ENCODE measurements at regions not wholly inside any gene's neighbourhood (a gene's known extent, or its start where the extent isn't known, plus 50 kb on each side); places are given as distances from the start of the nearest gene placed in this dataset.

DNA sequence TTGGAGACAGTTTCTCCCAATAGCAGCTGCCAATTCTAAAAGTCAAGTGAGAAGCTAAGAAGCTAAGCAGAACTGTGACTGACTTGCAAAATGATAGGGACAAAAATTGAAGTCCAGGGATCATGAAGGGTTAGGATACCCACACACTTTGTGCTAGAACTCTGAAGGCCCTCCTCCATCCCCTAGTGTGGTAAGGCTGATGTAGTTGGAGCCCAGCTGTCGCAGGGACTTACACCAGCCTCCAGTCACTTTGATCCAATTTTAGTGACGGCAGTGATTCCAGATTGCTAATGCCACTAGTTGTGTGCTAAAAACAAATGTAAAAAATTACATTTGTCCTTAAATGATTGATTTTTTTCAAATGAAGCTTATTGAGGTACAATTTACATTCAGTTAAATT, 742.7 kb upstream of the ZNF608 start:
- no peak overlapping the region for H3K27ac Mint-ChIP-seq (ENCODE audit: unreplicated experiment)
- H3K4me3 Mint-ChIP-seq (ENCODE audit: unreplicated experiment) = no peak overlapping the region
- no peaks in the 10 kb centered on the region for H3K9me3 ChIP-seq

DNA sequence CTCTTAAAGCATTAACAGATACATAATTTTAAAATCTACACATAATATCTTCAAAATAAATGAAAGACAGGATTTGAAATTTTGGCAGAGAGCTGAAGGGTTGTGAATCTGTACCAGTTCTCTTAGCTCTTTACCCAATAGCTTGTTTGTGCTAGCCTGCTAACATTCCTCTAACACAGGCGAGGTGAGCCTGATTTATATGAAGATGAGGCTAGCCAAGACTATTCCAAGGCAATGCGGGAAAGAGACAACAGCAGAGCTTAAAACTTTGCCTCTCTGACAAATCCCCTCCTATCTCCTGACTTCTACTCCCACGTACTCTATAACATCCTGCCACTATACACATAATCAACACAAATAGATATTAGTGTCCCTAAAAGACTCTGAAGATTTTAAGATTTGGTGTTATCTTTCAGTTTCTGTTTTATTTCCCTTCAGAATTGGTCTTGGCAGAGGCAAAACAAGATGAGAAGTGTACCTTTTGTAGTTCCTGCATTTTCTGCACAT, 745.6 kb upstream of the ZNF608 start:
- no peak overlapping the region for H3K27ac Mint-ChIP-seq (ENCODE audit: unreplicated experiment)
- no peaks in the 10 kb centered on the region for H3K27me3 ChIP-seq (replicated peaks; ENCODE audit: control insufficient read depth, insufficient read depth, low read length)
- DNase-seq = no peak
- TF ChIP-seq, protein P1, sequence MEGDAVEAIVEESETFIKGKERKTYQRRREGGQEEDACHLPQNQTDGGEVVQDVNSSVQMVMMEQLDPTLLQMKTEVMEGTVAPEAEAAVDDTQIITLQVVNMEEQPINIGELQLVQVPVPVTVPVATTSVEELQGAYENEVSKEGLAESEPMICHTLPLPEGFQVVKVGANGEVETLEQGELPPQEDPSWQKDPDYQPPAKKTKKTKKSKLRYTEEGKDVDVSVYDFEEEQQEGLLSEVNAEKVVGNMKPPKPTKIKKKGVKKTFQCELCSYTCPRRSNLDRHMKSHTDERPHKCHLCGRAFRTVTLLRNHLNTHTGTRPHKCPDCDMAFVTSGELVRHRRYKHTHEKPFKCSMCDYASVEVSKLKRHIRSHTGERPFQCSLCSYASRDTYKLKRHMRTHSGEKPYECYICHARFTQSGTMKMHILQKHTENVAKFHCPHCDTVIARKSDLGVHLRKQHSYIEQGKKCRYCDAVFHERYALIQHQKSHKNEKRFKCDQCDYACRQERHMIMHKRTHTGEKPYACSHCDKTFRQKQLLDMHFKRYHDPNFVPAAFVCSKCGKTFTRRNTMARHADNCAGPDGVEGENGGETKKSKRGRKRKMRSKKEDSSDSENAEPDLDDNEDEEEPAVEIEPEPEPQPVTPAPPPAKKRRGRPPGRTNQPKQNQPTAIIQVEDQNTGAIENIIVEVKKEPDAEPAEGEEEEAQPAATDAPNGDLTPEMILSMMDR (IDR thresholded peaks at IDR 0.05; ENCODE audit: insufficient read depth in 1 of 2, low read depth in 1 of 2, low read length in 1 of 2, severe bottlenecking in 1 of 2, unreplicated experiment in 1 of 2) = no peak
- no peak overlapping the region for H3K4me3 Mint-ChIP-seq (ENCODE audit: unreplicated experiment)
- no peak overlapping the region for H3K4me3 ChIP-seq (ENCODE audit: low read depth, low read length)
- H3K36me3 ChIP-seq (ENCODE audit: control insufficient read depth, insufficient read depth, low read length) = no peaks in the 10 kb centered on the region
- H3K36me3 Mint-ChIP-seq (ENCODE audit: insufficient read depth, unreplicated experiment) = no peaks in the 10 kb centered on the region
- intact Hi-C loops (cut with micrococcal nuclease; ENCODE audit: unreplicated experiment) = no loop called here
- BruUV-seq (replicated peaks) = no TSS peak
- no peaks in the 10 kb centered on the region for H3K27me3 Mint-ChIP-seq (ENCODE audit: insufficient read depth, unreplicated experiment)
- H3K9me3 ChIP-seq = no peaks in the 10 kb centered on the region
- H3K4me1 ChIP-seq = no peaks in the 10 kb centered on the region
- H3K4me1 Mint-ChIP-seq (ENCODE audit: low read depth, unreplicated experiment) = no peaks in the 10 kb centered on the region
- no peaks in the 10 kb centered on the region for H3K9me3 Mint-ChIP-seq (ENCODE audit: unreplicated experiment)
- ChIA-PET POLR2A (no interaction called here), CTCF (no interaction called here)

More for the DNA sequence above, 742.7 kb upstream of the ZNF608 start:
- Mint-ChIP-seq H3K36me3 (ENCODE audit: insufficient read depth, unreplicated experiment) (no peaks in the 10 kb centered on the region), H3K27me3 (ENCODE audit: insufficient read depth, unreplicated experiment) (no peaks in the 10 kb centered on the region), H3K4me1 (ENCODE audit: low read depth, unreplicated experiment) (peaks cover 13% of the 10 kb centered on the region), H3K9me3 (ENCODE audit: unreplicated experiment) (no peaks in the 10 kb centered on the region)
- Histone ChIP-seq H3K4me3 (ENCODE audit: low read depth, low read length) (no peak overlapping the region), H3K27me3 (replicated peaks; ENCODE audit: control insufficient read depth, insufficient read depth, low read length) (no peaks in the 10 kb centered on the region), H3K36me3 (ENCODE audit: control insufficient read depth, insufficient read depth, low read length) (no peaks in the 10 kb centered on the region), H3K4me1 (no peaks in the 10 kb centered on the region)
- no TSS peak for BruUV-seq (replicated peaks)
- POLR2A ChIA-PET = no interaction called here
- no peak for DNase-seq
- intact Hi-C loops (cut with micrococcal nuclease; ENCODE audit: unreplicated experiment) = no loop called here
- TF ChIP-seq, protein P1 (IDR thresholded peaks at IDR 0.05; ENCODE audit: insufficient read depth in 1 of 2, low read depth in 1 of 2, low read length in 1 of 2, severe bottlenecking in 1 of 2, unreplicated experiment in 1 of 2) = no peak
- CTCF ChIA-PET = no interaction called here

DNA sequence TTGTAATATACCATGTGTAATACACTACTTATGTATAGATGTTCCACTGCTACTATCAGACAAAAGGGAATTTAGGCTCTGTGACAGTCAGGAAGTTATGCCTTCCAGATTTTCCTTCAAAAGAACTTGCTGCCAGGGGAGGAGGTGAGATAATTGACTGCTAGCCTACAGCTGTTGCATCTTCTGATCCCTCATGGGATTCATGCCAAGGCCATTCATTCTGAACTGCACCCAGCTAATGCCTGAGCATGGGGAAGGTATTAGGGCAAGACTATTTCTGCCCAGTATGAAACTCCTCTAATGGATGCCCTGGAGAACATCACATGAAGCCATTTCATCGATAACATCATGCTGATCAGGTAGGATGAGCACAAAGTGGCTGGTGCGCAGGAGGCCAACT, 746.5 kb upstream of the ZNF608 start:
- no peaks in the 10 kb centered on the region for H3K9me3 Mint-ChIP-seq (ENCODE audit: unreplicated experiment)
- no peak for DNase-seq
- intact Hi-C loops (cut with micrococcal nuclease; ENCODE audit: unreplicated experiment) = no loop called here
- H3K36me3 ChIP-seq (ENCODE audit: control insufficient read depth, insufficient read depth, low read length) = no peaks in the 10 kb centered on the region
- ChIA-PET POLR2A (no interaction called here), CTCF (no interaction called here)
- H3K27ac Mint-ChIP-seq (ENCODE audit: unreplicated experiment) = no peak overlapping the region
- H3K9me3 ChIP-seq = no peaks in the 10 kb centered on the region
- no TSS peak for BruUV-seq (replicated peaks)
- no peaks in the 10 kb centered on the region for H3K27me3 Mint-ChIP-seq (ENCODE audit: insufficient read depth, unreplicated experiment)
- TF ChIP-seq, protein P1 (IDR thresholded peaks at IDR 0.05; ENCODE audit: insufficient read depth in 1 of 2, low read depth in 1 of 2, low read length in 1 of 2, severe bottlenecking in 1 of 2, unreplicated experiment in 1 of 2) = no peak
- H3K4me1 Mint-ChIP-seq (ENCODE audit: low read depth, unreplicated experiment) = no peaks in the 10 kb centered on the region
- no peaks in the 10 kb centered on the region for H3K4me1 ChIP-seq
- H3K4me3 Mint-ChIP-seq (ENCODE audit: unreplicated experiment) = no peak overlapping the region
- no peaks in the 10 kb centered on the region for H3K27me3 ChIP-seq (replicated peaks; ENCODE audit: control insufficient read depth, insufficient read depth, low read length)
- H3K36me3 Mint-ChIP-seq (ENCODE audit: insufficient read depth, unreplicated experiment) = no peaks in the 10 kb centered on the region
- no peak overlapping the region for H3K4me3 ChIP-seq (ENCODE audit: low read depth, low read length)
